ENCODE measurements at regions not wholly inside any gene's neighbourhood (a gene's known extent, or its start where the extent isn't known, plus 50 kb on each side); places are given as distances from the start of the nearest gene placed in this dataset.

DNA sequence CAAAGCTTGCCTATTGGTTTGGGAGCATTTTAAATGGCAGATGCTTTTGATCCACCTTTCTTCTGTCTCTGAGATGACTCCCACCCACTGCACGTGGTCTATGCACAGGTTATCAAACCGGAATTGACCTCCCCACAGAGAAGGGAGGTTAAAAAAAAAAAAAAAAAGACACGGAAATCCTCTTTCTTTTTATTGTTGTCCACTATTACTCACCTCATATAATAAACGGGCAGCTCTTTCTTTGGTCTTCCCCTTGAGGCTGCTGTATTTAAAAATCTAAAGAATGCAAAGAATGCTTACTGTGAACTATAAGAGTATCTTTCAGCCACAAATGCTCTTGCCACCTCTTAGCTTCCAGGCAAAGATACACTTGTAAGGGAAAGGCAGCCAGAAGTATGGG is 329.7 kb downstream of the NDFIP2 start:
- Histone ChIP-seq H2AFZ (ENCODE audit: low read depth, low read length, poor library complexity, severe bottlenecking) (no peak overlapping the region), H3K27ac (ENCODE audit: low read depth, low read length) (no peak overlapping the region), H3K9ac (ENCODE audit: low read length) (no peak overlapping the region), H3K9me2 (ENCODE audit: insufficient read depth) (no peaks in the 10 kb centered on the region), H3K27me3 (ENCODE audit: insufficient read depth, low read length) (no peaks in the 10 kb centered on the region), H3K79me2 (ENCODE audit: insufficient read depth, low read length) (no peaks in the 10 kb centered on the region), H3K36me3 (ENCODE audit: control insufficient read depth in 1 of 2, insufficient read depth in 2 of 2, low read length in 2 of 2) (no peaks in the 10 kb centered on the region), H3K4me3 (replicated peaks in 1 of 2; ENCODE audit: low read depth in 1 of 2, low read length in 2 of 2) (no peak overlapping the region), H3K4me2 (ENCODE audit: low read length) (no peak overlapping the region), H3K4me1 (ENCODE audit: control insufficient read depth in 1 of 2, insufficient read depth in 2 of 2, low read length in 2 of 2) (no peaks in the 10 kb centered on the region; a peak in 1 of 4 replicates), H4K20me1 (ENCODE audit: insufficient read depth) (no peaks in the 10 kb centered on the region), H3K9me3 (ENCODE audit: control insufficient read depth in 1 of 2, insufficient read depth in 1 of 2, low read depth in 1 of 2, low read length in 2 of 2) (no peaks in the 10 kb centered on the region; a peak in 1 of 4 replicates)
- intact Hi-C loops (cut with micrococcal nuclease) = no loop called here
- TF ChIP-seq, protein P1, sequence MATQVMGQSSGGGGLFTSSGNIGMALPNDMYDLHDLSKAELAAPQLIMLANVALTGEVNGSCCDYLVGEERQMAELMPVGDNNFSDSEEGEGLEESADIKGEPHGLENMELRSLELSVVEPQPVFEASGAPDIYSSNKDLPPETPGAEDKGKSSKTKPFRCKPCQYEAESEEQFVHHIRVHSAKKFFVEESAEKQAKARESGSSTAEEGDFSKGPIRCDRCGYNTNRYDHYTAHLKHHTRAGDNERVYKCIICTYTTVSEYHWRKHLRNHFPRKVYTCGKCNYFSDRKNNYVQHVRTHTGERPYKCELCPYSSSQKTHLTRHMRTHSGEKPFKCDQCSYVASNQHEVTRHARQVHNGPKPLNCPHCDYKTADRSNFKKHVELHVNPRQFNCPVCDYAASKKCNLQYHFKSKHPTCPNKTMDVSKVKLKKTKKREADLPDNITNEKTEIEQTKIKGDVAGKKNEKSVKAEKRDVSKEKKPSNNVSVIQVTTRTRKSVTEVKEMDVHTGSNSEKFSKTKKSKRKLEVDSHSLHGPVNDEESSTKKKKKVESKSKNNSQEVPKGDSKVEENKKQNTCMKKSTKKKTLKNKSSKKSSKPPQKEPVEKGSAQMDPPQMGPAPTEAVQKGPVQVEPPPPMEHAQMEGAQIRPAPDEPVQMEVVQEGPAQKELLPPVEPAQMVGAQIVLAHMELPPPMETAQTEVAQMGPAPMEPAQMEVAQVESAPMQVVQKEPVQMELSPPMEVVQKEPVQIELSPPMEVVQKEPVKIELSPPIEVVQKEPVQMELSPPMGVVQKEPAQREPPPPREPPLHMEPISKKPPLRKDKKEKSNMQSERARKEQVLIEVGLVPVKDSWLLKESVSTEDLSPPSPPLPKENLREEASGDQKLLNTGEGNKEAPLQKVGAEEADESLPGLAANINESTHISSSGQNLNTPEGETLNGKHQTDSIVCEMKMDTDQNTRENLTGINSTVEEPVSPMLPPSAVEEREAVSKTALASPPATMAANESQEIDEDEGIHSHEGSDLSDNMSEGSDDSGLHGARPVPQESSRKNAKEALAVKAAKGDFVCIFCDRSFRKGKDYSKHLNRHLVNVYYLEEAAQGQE (IDR thresholded peaks at IDR 0.05; ENCODE audit: low read depth) = no peak
- no peak for TF ChIP-seq EGR1 (IDR thresholded peaks at IDR 0.05; ENCODE audit: low read depth)
- TF ChIP-seq CEBPB (IDR thresholded peaks at IDR 0.05; ENCODE audit: low read depth) = no peak
- no peak for TF ChIP-seq ELF1 (IDR thresholded peaks at IDR 0.05; ENCODE audit: borderline replicate concordance, low read depth)
- no peak for TF ChIP-seq EZH2phosphoT487 (IDR thresholded peaks at IDR 0.05; ENCODE audit: borderline replicate concordance)
- no peak for TF ChIP-seq SIN3A (IDR thresholded peaks at IDR 0.05; ENCODE audit: low read depth)
- no peak for TF ChIP-seq MAX (IDR thresholded peaks at IDR 0.05)
- TF ChIP-seq SP1 (IDR thresholded peaks at IDR 0.05; ENCODE audit: low read depth) = no peak
- no peak for TF ChIP-seq RAD21 (IDR thresholded peaks at IDR 0.05; ENCODE audit: low read depth)
- no peak for TF ChIP-seq ATF3 (IDR thresholded peaks at IDR 0.05)
- TF ChIP-seq SRF (IDR thresholded peaks at IDR 0.05; ENCODE audit: low read depth) = no peak
- TF ChIP-seq ZNF274 (IDR thresholded peaks at IDR 0.05; ENCODE audit: low read depth, low read length) = no peak
- TF ChIP-seq FOSL1 (IDR thresholded peaks at IDR 0.05; ENCODE audit: low read depth) = no peak
- TF ChIP-seq POLR2A (IDR thresholded peaks at IDR 0.05; ENCODE audit: borderline replicate concordance, extremely low read depth, insufficient read depth, insufficient read length) = no peak
- TF ChIP-seq ZFX (IDR thresholded peaks at IDR 0.05) = no peak
- ChIA-PET RAD21 (ENCODE audit: low non-redundant PET in 1 of 2, low total read pairs in 2 of 2, uncharacterized antibody in 2 of 2, unreplicated experiment in 2 of 2) (no interaction called here), POLR2A (no interaction called here), CTCF (no interaction called here)
- BruUV-seq (replicated peaks) = no TSS peak
- DNase-seq (ENCODE audit: low read depth, low spot score) (no peak), ATAC-seq (no peak)
